Ovary (tissue), 3 donors: ENCODE measurements at regions not wholly inside any gene's neighbourhood (a gene's known extent, or its start where the extent isn't known, plus 50 kb on each side); places are given as distances from the start of the nearest gene placed in this dataset.

Experiments used
- CTCF ChIP-seq, 3 donors: fragments of 450-650 bp in 2 of 3; fragments of 200-600 bp in 1 of 3; IDR thresholded peaks; one replicate each; pipeline versions ENCODE4 v1.5.1 to v1.8.0; 2016 to 2022; ENCODE audit warnings: antibody characterized with exemption in 3 of 3, mild to moderate bottlenecking in 1 of 3
- EP300 ChIP-seq: sonication (generic); formaldehyde crosslinking; IDR thresholded peaks from one replicate; pipeline ENCODE4 v1.6.1; 2017; ENCODE audit warnings: antibody characterized with exemption
- POLR2A ChIP-seq: fragments of 450-650 bp; IDR thresholded peaks from one replicate; pipeline ENCODE4 v1.6.1; 2017; ENCODE audit warnings: antibody characterized with exemption, mild to moderate bottlenecking, moderate library complexity
- donor health status: DM: no; HTN: no; CAD: no.

DNA sequence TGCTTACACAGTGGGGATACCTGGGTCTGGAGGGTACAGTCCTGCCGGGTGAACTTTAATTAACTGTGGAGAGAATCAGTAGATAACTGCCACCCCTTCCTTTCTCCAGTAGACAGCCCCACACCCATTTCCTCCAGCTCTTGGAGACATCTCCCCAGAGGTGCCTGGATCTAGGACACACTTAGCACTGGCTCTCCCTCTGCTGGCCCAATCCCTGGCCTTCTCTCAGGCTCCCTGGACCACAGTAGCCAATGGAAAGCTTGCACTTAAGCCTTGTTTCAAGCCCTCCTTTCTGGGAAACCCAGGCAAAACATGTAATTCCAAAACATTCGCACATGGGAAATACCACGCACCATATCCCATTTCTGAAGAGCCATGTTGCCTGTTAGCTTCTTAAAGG is 169.2 kb upstream of the GAS1 start:
- no peak for TF ChIP-seq CTCF (IDR thresholded peaks at IDR 0.05)
- TF ChIP-seq POLR2A, result no peak
- TF ChIP-seq EP300, result no peak
